ENCODE measurements at regions not wholly inside any gene's neighbourhood (a gene's known extent, or its start where the extent isn't known, plus 50 kb on each side); places are given as distances from the start of the nearest gene placed in this dataset.

- H3K27ac ChIP-seq: no peak overlapping the region
- TF ChIP-seq CTCF (conservative IDR thresholded peaks at IDR 0.05): no peak
- no peak for TF ChIP-seq ZFX (IDR thresholded peaks at IDR 0.05)
Measured at GRCh38 chr4:62360156-62360545, 1160.0 kb downstream of the ADGRL3 start.

- TF ChIP-seq CTCF (conservative IDR thresholded peaks at IDR 0.05) (no peak), ZFX (IDR thresholded peaks at IDR 0.05) (no peak)
- no peak overlapping the region for H3K27ac ChIP-seq
Measured at GRCh38 chr4:62359441-62360155, 1159.5 kb downstream of the ADGRL3 start.

GRCh38 chr4:62344915-62345314 is 1144.8 kb downstream of the ADGRL3 start:
- TF ChIP-seq ZFX (IDR thresholded peaks at IDR 0.05) (no peak), CTCF (conservative IDR thresholded peaks at IDR 0.05) (no peak)
- no peak overlapping the region for H3K27ac ChIP-seq

GRCh38 chr4:62344474-62344873 is 1144.3 kb downstream of the ADGRL3 start:
- no peak overlapping the region for H3K27ac ChIP-seq
- no peak for TF ChIP-seq ZFX (IDR thresholded peaks at IDR 0.05)
- no peak for TF ChIP-seq CTCF (conservative IDR thresholded peaks at IDR 0.05)

GRCh38 chr4:62342346-62342745 is 1142.2 kb downstream of the ADGRL3 start:
- no peak for TF ChIP-seq CTCF (conservative IDR thresholded peaks at IDR 0.05)
- no peak for TF ChIP-seq ZFX (IDR thresholded peaks at IDR 0.05)
- H3K27ac ChIP-seq: no peak overlapping the region

- TF ChIP-seq CTCF (conservative IDR thresholded peaks at IDR 0.05): no peak
- TF ChIP-seq ZFX (IDR thresholded peaks at IDR 0.05): no peak
- H3K27ac ChIP-seq: no peak overlapping the region
Measured at GRCh38 chr4:62328526-62328925, 1128.4 kb downstream of the ADGRL3 start.

- no peak overlapping the region for H3K27ac ChIP-seq
- no peak for TF ChIP-seq ZFX (IDR thresholded peaks at IDR 0.05)
- no peak for TF ChIP-seq CTCF (conservative IDR thresholded peaks at IDR 0.05)
Measured at GRCh38 chr4:62327612-62328297, 1127.6 kb downstream of the ADGRL3 start.

Data from C4-2B (cell line).